K562 (cell line): ENCODE measurements at regions not wholly inside any gene's neighbourhood (a gene's known extent, or its start where the extent isn't known, plus 50 kb on each side); places are given as distances from the start of the nearest gene placed in this dataset.

Source experiments
- TF ChIP-seq, protein P1 (sequence below), 2 experiments: fragments of 450-650 bp in 1 of 2; sonication (generic) in 1 of 2; formaldehyde crosslinking in 1 of 2; IDR thresholded peaks; 2 replicates each; pipeline versions ENCODE4 v1.7.1 to v1.9.0; 2016 to 2022; ENCODE audit warnings: inconsistent platforms in 1 of 2, mild to moderate bottlenecking in 1 of 2, missing genetic modification reagents in 1 of 2
- TF ChIP-seq, protein P2 (sequence below): fragments of 450-650 bp; IDR thresholded peaks from 2 replicates; pipeline ENCODE4 v1.6.1; 2018; ENCODE audit warnings: mild to moderate bottlenecking, low read depth; ENCODE audit not compliant: partially characterized antibody

DNA sequence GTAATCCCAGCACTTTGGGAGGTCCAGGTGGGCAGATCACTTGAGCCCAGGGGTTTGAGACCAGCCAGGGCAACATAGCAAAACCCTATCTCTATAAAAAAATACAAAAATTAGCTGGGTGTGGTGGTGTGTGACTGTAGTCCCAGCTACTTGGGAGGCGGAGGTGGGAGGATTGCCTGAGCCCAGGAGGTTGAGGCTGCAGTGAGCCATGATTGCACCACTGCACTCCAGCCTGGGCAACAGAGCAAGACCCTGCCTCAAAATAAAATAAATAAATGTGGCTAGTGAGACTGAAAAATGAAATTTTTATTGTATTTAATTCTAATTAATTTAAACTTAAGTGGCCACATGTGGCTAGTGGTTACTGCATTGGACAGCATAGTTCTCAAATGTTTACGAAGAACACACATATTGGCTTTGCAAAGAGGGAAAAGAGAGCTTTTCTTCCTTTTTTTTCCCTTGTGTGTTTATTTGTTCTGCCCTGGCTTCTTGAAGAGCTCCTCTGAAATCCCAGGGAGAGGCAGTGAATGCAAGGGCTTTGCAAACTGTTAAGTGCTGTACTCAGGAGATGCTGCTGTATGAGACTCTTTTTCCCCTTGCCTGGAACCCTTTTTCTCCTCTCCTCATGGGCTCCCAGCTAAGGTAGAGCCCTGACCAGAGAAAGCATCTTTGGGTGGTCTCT lies 59.0 kb upstream of the RPL11 start (continued):
- TF ChIP-seq, protein P1, sequence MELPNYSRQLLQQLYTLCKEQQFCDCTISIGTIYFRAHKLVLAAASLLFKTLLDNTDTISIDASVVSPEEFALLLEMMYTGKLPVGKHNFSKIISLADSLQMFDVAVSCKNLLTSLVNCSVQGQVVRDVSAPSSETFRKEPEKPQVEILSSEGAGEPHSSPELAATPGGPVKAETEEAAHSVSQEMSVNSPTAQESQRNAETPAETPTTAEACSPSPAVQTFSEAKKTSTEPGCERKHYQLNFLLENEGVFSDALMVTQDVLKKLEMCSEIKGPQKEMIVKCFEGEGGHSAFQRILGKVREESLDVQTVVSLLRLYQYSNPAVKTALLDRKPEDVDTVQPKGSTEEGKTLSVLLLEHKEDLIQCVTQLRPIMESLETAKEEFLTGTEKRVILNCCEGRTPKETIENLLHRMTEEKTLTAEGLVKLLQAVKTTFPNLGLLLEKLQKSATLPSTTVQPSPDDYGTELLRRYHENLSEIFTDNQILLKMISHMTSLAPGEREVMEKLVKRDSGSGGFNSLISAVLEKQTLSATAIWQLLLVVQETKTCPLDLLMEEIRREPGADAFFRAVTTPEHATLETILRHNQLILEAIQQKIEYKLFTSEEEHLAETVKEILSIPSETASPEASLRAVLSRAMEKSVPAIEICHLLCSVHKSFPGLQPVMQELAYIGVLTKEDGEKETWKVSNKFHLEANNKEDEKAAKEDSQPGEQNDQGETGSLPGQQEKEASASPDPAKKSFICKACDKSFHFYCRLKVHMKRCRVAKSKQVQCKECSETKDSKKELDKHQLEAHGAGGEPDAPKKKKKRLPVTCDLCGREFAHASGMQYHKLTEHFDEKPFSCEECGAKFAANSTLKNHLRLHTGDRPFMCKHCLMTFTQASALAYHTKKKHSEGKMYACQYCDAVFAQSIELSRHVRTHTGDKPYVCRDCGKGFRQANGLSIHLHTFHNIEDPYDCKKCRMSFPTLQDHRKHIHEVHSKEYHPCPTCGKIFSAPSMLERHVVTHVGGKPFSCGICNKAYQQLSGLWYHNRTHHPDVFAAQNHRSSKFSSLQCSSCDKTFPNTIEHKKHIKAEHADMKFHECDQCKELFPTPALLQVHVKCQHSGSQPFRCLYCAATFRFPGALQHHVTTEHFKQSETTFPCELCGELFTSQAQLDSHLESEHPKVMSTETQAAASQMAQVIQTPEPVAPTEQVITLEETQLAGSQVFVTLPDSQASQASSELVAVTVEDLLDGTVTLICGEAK (IDR thresholded peaks at IDR 0.05): no peak
- TF ChIP-seq, protein P1 (CRISPR knock-in tag; IDR thresholded peaks at IDR 0.05): no peak
- TF ChIP-seq, protein P2, sequence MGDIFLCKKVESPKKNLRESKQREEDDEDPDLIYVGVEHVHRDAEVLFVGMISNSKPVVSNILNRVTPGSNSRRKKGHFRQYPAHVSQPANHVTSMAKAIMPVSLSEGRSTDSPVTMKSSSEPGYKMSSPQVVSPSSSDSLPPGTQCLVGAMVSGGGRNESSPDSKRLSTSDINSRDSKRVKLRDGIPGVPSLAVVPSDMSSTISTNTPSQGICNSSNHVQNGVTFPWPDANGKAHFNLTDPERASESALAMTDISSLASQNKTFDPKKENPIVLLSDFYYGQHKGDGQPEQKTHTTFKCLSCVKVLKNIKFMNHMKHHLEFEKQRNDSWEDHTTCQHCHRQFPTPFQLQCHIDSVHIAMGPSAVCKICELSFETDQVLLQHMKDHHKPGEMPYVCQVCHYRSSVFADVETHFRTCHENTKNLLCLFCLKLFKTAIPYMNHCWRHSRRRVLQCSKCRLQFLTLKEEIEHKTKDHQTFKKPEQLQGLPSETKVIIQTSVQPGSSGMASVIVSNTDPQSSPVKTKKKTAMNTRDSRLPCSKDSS: no peak
- TF ChIP-seq, all 486 proteins: peak for 0
